Peyer's patch (tissue), 4 donors: ENCODE measurements at regions not wholly inside any gene's neighbourhood (a gene's known extent, or its start where the extent isn't known, plus 50 kb on each side); places are given as distances from the start of the nearest gene placed in this dataset.

Source experiments
- DNase-seq, 3 donors: peaks; one replicate each; pipeline ENCODE4 v3.0.0-alpha.2; 2017 to 2019
- H3K27ac ChIP-seq, 4 donors: fragments of 200-600 bp; sonication (generic); one replicate each; pipeline ENCODE4 v1.5.1; 2016 to 2019
- H3K27me3 ChIP-seq, 2 donors: fragments of 200-600 bp; sonication (generic); one replicate each; pipeline ENCODE4 v1.5.1; 2019
- H3K36me3 ChIP-seq, 3 donors: fragments of 200-600 bp; sonication (generic); one replicate each; pipeline ENCODE4 v1.5.1; 2016 to 2019
- H3K4me1 ChIP-seq, 4 donors: fragments of 200-600 bp; sonication (generic); one replicate each; pipeline ENCODE4 v1.5.1; 2016 to 2019
- H3K4me3 ChIP-seq, 4 donors: fragments of 200-600 bp; sonication (generic); 1 replicate in 3 of 4; 2 replicates in 1 of 4; pipeline ENCODE4 v1.5.1; 2016 to 2019; ENCODE audit warnings: mild to moderate bottlenecking in 1 of 4
- H3K9me3 ChIP-seq, 4 donors: fragments of 200-600 bp; sonication (generic); one replicate each; pipeline ENCODE4 v1.5.1; 2016 to 2019; ENCODE audit warnings: mild to moderate bottlenecking in 1 of 4
- POLR2A ChIP-seq, 2 donors: fragments of 450-650 bp; IDR thresholded peaks; one replicate each; pipeline ENCODE4 v1.5.1; 2017; ENCODE audit warnings: antibody characterized with exemption in 2 of 2, mild to moderate bottlenecking in 2 of 2, moderate library complexity in 2 of 2
- TF ChIP-seq, protein P1 (sequence below), 6 experiments: fragments of 450-650 bp in 4 of 6; fragments of 200-600 bp in 2 of 6; sonication (generic) in 1 of 6; IDR thresholded peaks; one replicate each; pipeline ENCODE4 v1.5.1; 2017 to 2019; ENCODE audit warnings: antibody characterized with exemption in 6 of 6, mild to moderate bottlenecking in 3 of 6, moderate library complexity in 1 of 6

DNA sequence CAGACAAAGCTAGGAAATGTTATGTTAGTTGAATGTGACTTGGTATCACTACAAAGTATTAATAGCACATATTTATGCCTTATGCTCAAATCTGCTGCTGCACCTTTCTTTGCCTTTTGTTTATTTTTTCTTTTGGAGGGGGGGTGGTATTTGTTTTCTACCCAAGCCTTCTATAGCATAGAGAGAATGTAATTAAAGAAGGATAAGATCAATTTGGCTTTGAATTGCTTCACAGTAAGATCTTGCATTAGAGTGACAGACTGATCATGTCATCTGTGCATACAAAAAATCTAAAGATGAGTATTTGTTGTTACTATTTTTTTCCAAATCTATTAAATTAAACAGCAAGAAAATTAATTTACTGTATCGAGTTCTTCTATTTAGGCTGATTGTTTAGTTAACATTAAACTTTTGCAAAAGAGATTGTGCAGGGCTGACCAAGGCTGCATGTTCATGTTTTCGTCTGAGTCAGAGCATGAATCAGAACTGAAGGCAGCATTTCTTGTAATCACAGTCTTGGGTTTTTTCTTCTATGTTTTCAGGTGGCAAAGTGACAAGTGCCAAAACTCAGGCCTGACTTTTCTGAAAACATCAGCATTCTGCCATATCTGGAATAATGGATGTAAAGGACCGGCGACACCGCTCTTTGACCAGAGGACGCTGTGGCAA, 1007.1 kb upstream of the WWC1 start:
- TF ChIP-seq, protein P1, sequence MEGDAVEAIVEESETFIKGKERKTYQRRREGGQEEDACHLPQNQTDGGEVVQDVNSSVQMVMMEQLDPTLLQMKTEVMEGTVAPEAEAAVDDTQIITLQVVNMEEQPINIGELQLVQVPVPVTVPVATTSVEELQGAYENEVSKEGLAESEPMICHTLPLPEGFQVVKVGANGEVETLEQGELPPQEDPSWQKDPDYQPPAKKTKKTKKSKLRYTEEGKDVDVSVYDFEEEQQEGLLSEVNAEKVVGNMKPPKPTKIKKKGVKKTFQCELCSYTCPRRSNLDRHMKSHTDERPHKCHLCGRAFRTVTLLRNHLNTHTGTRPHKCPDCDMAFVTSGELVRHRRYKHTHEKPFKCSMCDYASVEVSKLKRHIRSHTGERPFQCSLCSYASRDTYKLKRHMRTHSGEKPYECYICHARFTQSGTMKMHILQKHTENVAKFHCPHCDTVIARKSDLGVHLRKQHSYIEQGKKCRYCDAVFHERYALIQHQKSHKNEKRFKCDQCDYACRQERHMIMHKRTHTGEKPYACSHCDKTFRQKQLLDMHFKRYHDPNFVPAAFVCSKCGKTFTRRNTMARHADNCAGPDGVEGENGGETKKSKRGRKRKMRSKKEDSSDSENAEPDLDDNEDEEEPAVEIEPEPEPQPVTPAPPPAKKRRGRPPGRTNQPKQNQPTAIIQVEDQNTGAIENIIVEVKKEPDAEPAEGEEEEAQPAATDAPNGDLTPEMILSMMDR (IDR thresholded peaks at IDR 0.05), result no peak
- no peak for TF ChIP-seq POLR2A (IDR thresholded peaks at IDR 0.05)
- Histone ChIP-seq H3K4me1 (no peaks in the 10 kb centered on the region), H3K27me3 (no peaks in the 10 kb centered on the region), H3K36me3 (no peaks in the 10 kb centered on the region), H3K4me3 (no peak overlapping the region), H3K9me3 (no peaks in the 10 kb centered on the region), H3K27ac (no peak overlapping the region)
- no peak for DNase-seq

DNA sequence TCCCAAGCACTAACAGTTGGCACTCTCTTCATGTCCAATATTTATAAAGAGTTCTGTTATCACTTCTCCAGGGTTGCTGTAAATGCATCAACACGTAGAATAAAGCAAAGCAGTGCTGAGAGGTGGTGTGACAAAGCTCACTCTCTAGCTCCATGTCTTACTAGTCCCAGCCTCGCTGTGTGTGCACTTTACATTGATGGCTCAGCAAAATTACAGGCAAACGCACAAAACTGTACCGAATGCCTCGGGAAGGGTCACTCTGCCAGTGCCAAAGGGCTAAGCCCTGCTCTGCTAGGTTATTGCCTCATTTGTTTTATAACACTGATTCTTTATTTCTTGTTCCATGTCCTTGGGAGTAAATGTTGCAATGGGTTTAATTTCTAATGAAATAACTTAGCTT, 1005.9 kb upstream of the WWC1 start:
- Histone ChIP-seq H3K36me3 (no peaks in the 10 kb centered on the region), H3K27me3 (no peaks in the 10 kb centered on the region), H3K27ac (no peak overlapping the region), H3K4me3 (no peak overlapping the region), H3K4me1 (no peaks in the 10 kb centered on the region), H3K9me3 (no peaks in the 10 kb centered on the region)
- TF ChIP-seq POLR2A (IDR thresholded peaks at IDR 0.05), result no peak
- TF ChIP-seq, protein P1 (IDR thresholded peaks at IDR 0.05), result no peak
- DNase-seq, result no peak

- H3K4me1 ChIP-seq, result no peaks in the 10 kb centered on the region
- H3K27ac ChIP-seq, result no peak overlapping the region
- DNase-seq, result no peak
- no peaks in the 10 kb centered on the region for H3K36me3 ChIP-seq
- no peaks in the 10 kb centered on the region for H3K27me3 ChIP-seq
- no peak for TF ChIP-seq POLR2A (IDR thresholded peaks at IDR 0.05)
- TF ChIP-seq, protein P1 (IDR thresholded peaks at IDR 0.05), result no peak
- no peak overlapping the region for H3K4me3 ChIP-seq
- no peaks in the 10 kb centered on the region for H3K9me3 ChIP-seq
Measured at GRCh38 chr5:167286891-167287290, 1004.6 kb upstream of the WWC1 start.

- Histone ChIP-seq H3K9me3 (no peaks in the 10 kb centered on the region), H3K4me1 (peaks cover 0 to 14% (median under 1%) of the 10 kb centered on the region in 4 donors), H3K4me3 (no peak overlapping the region), H3K27ac (no peak overlapping the region), H3K27me3 (no peaks in the 10 kb centered on the region), H3K36me3 (no peaks in the 10 kb centered on the region)
- TF ChIP-seq, protein P1 (IDR thresholded peaks at IDR 0.05), result no peak
- no peak for TF ChIP-seq POLR2A (IDR thresholded peaks at IDR 0.05)
- no peak for DNase-seq
Measured at GRCh38 chr5:167290478-167290877, 1001.0 kb upstream of the WWC1 start.

- Histone ChIP-seq H3K4me3 (no peak overlapping the region), H3K9me3 (no peaks in the 10 kb centered on the region), H3K27ac (peak overlapping the region in 2 of 4 donors; percentile 59 to 74), H3K27me3 (no peaks in the 10 kb centered on the region), H3K4me1 (peaks cover 0 to 19% (median 2%) of the 10 kb centered on the region in 4 donors), H3K36me3 (no peaks in the 10 kb centered on the region)
- TF ChIP-seq POLR2A (IDR thresholded peaks at IDR 0.05), result no peak
- TF ChIP-seq, protein P1 (IDR thresholded peaks at IDR 0.05), result no peak
- DNase-seq, result peak in 2 of 3 donors; percentile 52 to 75
Measured at GRCh38 chr5:167294882-167295680, 996.4 kb upstream of the WWC1 start.
